ENCODE measurements at regions not wholly inside any gene's neighbourhood (a gene's known extent, or its start where the extent isn't known, plus 50 kb on each side); places are given as distances from the start of the nearest gene placed in this dataset.

DNA sequence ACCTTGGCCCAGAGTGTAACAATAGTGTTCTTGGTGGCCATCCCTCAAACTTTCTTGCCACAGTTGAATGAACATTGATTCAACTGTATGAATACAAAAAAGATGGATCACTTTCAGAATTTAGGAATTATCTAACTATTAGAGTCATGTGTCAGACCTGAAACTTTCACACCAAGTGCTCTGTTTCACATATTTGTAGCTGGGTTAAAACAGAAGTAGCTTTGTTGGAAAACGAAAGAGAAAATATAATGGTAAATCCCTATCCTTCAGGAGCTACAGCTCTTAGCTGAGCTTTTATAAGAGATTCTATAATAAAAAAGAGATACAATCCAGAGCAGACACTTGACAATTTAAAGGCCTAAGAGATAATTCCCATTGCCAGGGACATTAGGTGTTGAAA, 719.3 kb downstream of the JRKL start:
- Mint-ChIP-seq H3K27me3 (no peaks in the 10 kb centered on the region), H3K4me3 (no peak overlapping the region), H3K36me3 (ENCODE audit: low read depth) (no peaks in the 10 kb centered on the region), H3K27ac (no peak overlapping the region), H3K4me1 (ENCODE audit: low read depth) (no peaks in the 10 kb centered on the region), H3K9me3 (peaks cover 4% of the 10 kb centered on the region)

DNA sequence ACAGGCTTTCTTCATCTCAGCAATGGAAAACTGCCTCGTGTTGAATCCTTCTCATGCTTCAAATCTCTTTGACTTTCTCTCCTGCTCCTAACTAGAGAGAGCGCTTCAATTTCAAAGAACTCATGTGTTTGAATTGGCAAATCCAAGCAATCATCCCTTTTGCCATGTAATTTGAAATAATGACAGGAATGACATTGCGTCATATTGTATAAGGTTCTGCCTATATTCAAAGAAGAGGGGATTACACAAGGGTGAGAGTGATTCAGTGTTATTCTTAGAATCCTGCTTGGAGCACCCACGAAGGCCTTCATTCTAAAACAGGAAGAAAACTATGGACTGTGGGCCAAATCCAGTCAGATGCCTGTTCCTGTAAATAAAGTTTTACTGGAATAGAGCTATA, 720.6 kb downstream of the JRKL start:
- Mint-ChIP-seq H3K4me1 (ENCODE audit: low read depth) (no peaks in the 10 kb centered on the region), H3K27ac (no peak overlapping the region), H3K27me3 (no peaks in the 10 kb centered on the region)

DNA sequence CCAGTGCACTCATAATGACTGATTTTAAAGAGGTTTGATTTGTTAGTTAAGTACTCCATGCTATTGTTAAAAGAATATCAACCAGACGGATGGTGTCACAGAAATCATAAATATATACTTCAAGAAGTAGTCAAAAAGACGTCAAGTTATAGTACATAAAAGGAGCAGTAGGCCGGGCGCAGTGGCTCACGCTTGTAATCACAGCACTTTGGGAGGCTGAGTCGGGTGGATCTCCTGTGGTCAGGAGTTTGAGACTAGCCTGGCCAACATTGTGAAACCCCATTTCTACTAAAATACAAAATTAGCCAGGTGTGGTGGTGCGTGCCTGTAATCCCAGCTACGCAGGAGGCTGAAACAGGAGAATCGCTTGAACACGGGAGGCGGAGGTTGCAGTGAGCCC, 721.7 kb downstream of the JRKL start:
- H3K27me3 Mint-ChIP-seq: no peaks in the 10 kb centered on the region
- no peaks in the 10 kb centered on the region for H3K4me1 Mint-ChIP-seq (ENCODE audit: low read depth)
- no peak overlapping the region for H3K27ac Mint-ChIP-seq

More for the DNA sequence above, 720.6 kb downstream of the JRKL start:
- H3K4me3 Mint-ChIP-seq: no peak overlapping the region
- no peaks in the 10 kb centered on the region for H3K36me3 Mint-ChIP-seq (ENCODE audit: low read depth)
- H3K9me3 Mint-ChIP-seq: peaks cover 4% of the 10 kb centered on the region

DNA sequence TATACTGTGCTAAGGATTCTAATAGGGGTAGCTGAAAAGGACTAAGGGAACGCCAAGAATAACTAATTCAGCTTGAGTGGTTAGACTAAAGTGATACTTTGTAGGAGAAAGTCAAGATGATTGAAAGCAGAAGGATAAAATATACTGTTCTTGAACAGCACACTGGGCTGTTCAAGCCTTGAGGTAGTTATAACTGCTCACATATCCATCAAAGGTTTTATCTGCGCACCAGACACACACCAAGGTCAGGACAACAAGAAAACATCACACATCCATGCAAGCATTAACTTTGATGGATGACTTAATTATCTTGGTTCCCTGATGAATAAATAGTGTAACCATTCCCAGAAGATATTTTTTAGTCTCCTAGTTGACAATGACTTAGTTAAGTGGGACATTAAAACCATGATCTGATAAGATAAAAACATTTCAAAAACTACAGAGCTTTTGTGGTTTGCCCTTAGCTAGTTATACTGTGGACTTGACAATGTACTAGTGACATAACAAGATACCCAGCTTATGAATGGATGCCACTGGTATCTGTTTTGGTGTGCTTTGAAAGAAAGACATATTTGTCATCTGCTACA, 728.9 kb downstream of the JRKL start:
- Mint-ChIP-seq H3K27ac (no peak overlapping the region), H3K4me3 (no peak overlapping the region), H3K36me3 (ENCODE audit: low read depth) (no peaks in the 10 kb centered on the region), H3K9me3 (no peaks in the 10 kb centered on the region), H3K27me3 (no peaks in the 10 kb centered on the region), H3K4me1 (ENCODE audit: low read depth) (no peaks in the 10 kb centered on the region)

More for the DNA sequence above, 721.7 kb downstream of the JRKL start:
- no peaks in the 10 kb centered on the region for H3K36me3 Mint-ChIP-seq (ENCODE audit: low read depth)
- H3K9me3 Mint-ChIP-seq: peaks cover 4% of the 10 kb centered on the region
- no peak overlapping the region for H3K4me3 Mint-ChIP-seq

DNA sequence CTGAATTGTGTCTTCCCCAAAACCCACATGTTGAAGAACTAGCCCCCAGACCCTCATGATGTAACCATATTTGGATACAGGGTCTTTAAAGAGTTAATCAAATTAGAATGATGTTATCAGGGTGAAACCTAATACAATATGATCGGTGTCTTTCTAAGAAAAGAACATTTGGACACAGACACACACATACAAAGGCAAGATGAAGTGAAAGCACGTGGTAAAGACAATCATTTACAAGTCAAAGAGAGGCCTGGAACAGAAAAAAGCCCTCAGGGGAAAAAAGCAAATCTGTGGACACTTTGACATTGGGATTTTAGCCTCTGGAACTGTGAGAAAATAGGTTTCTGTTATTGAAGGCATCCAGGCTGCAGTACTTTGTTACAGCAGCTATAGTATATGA, 733.4 kb downstream of the JRKL start:
- peaks cover 4% of the 10 kb centered on the region for H3K9me3 Mint-ChIP-seq

DNA sequence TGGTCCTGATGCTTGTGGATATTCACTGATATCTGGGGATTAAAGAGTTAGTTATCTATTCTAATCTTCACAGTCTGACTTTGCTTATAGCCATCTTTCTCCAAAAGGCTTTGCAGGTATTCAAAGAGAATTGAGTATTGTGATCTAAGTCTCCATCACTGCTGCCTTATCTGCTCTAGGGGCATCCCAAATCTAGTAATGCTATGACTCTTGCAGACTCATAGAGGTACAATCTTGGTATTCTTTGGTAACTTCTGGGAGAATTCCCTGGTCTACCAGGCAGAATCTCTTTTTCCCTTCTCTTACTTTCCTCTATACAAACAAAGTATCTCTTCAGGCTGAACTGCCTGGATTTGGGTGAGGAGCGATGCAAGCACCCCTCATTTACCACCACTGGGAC, 746.3 kb downstream of the JRKL start:
- Mint-ChIP-seq H3K36me3 (ENCODE audit: low read depth) (no peaks in the 10 kb centered on the region), H3K27me3 (no peaks in the 10 kb centered on the region), H3K4me1 (ENCODE audit: low read depth) (no peaks in the 10 kb centered on the region), H3K9me3 (peaks cover 10% of the 10 kb centered on the region), H3K27ac (no peak overlapping the region), H3K4me3 (no peak overlapping the region)

More for the DNA sequence above, 733.4 kb downstream of the JRKL start:
- no peak overlapping the region for H3K27ac Mint-ChIP-seq
- no peaks in the 10 kb centered on the region for H3K27me3 Mint-ChIP-seq
- H3K4me3 Mint-ChIP-seq: no peak overlapping the region
- H3K36me3 Mint-ChIP-seq (ENCODE audit: low read depth): no peaks in the 10 kb centered on the region
- no peaks in the 10 kb centered on the region for H3K4me1 Mint-ChIP-seq (ENCODE audit: low read depth)

DNA sequence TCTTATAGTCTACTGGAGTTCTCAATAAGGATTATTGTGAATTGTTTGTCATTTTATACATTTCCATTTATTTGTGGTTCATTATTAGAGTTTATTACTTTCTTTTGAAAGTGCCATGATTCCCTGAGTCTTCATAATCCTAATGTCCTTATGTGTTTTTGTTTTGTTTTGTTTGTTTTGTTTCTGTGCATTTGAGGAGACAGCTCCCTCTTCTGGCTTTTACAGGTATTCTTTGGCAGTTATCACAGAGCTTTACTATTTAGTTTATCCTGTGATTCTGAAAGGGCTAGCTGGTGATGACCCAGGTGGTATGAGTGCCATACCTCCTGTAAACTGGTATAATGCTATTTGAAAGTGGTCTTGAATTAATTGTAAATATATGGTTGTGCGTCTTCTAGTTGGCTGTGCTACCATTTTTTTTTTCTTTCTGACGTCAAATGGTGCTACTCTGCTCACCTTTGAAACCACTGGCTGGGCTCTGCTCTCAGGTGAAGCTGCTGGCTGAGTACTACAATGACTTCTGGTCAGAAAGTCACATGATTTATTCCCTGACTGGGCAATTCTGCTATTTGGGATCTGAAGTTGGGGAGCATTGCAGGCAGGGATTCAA, 751.2 kb downstream of the JRKL start:
- Mint-ChIP-seq H3K27ac (no peak overlapping the region), H3K4me1 (ENCODE audit: low read depth) (no peaks in the 10 kb centered on the region), H3K36me3 (ENCODE audit: low read depth) (no peaks in the 10 kb centered on the region), H3K27me3 (no peaks in the 10 kb centered on the region), H3K4me3 (no peak overlapping the region), H3K9me3 (peaks cover 10% of the 10 kb centered on the region)

DNA sequence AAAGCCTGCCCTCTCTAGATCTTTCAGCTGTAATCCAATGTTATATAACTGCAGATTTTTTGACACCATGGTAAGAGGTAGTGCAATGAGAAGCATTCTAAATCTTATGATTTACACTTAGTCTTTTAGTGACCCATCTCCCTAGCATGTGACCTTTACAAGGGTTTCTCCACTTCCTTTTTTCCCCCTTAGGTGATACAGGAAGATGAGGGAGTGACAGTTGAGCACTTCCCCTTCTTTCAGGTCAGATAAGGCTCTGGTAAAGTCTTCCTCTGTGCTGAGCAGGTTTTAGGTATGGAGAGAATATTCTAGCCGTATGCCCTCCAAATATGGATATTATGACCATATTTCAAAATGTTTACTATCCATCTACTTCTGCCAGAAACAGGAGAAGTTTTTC, 753.6 kb downstream of the JRKL start:
- H3K36me3 Mint-ChIP-seq (ENCODE audit: low read depth): no peaks in the 10 kb centered on the region

DNA sequence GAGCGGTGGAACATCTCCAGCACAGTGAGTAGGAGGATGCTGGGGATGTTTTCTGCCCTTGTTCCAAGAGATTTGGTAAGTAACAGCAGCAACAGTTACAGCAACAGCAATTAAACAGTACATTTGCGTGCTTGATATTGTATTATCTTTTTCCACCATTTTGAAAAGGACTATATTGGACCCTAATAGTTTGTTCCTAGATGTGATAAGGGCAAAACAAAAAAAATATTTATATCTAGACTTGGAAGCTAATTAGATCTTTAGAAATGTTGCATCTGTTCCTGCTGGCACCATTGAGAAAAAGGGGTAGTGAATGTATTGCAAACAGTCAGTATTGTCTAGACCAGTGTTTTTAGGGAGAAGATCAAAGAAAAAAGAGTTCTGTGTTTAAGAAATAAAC, 759.9 kb downstream of the JRKL start:
- H3K27ac Mint-ChIP-seq: no peak overlapping the region
- no peaks in the 10 kb centered on the region for H3K36me3 Mint-ChIP-seq (ENCODE audit: low read depth)
- peaks cover 7% of the 10 kb centered on the region for H3K9me3 Mint-ChIP-seq
- no peaks in the 10 kb centered on the region for H3K27me3 Mint-ChIP-seq
- H3K4me1 Mint-ChIP-seq (ENCODE audit: low read depth): no peaks in the 10 kb centered on the region
- H3K4me3 Mint-ChIP-seq: no peak overlapping the region

More for the DNA sequence above, 753.6 kb downstream of the JRKL start:
- Mint-ChIP-seq H3K27ac (no peak overlapping the region), H3K4me1 (ENCODE audit: low read depth) (no peaks in the 10 kb centered on the region), H3K9me3 (peaks cover 10% of the 10 kb centered on the region), H3K27me3 (no peaks in the 10 kb centered on the region), H3K4me3 (no peak overlapping the region)

DNA sequence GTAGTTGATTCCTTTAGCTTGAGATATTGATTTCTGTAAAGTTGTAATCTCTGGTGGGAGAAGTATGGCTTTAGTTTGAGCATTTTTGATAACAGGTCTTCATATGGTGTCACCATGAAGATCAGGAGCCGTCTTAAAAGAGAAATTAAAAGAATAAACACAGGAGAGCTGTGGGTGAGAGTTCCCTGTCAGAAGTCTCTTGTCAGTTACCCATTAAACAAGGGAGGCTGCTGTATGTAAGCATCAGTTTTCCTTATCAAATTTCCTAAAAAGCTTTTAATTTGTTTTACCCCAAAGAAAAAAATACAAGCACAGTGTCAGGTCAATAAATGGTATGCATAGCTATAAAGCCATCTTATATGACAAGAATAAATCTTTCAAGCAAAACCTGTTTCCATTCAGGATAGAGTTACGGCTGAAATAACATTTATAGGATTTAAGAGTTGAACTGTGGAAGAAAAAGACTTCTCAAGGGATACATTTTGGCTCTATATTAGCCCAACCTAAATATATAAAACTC, 767.5 kb downstream of the JRKL start:
- peaks cover 7% of the 10 kb centered on the region for H3K9me3 Mint-ChIP-seq
- H3K27me3 Mint-ChIP-seq: no peaks in the 10 kb centered on the region
- H3K4me3 Mint-ChIP-seq: no peak overlapping the region
- no peaks in the 10 kb centered on the region for H3K36me3 Mint-ChIP-seq (ENCODE audit: low read depth)
- H3K27ac Mint-ChIP-seq: no peak overlapping the region
- no peaks in the 10 kb centered on the region for H3K4me1 Mint-ChIP-seq (ENCODE audit: low read depth)

DNA sequence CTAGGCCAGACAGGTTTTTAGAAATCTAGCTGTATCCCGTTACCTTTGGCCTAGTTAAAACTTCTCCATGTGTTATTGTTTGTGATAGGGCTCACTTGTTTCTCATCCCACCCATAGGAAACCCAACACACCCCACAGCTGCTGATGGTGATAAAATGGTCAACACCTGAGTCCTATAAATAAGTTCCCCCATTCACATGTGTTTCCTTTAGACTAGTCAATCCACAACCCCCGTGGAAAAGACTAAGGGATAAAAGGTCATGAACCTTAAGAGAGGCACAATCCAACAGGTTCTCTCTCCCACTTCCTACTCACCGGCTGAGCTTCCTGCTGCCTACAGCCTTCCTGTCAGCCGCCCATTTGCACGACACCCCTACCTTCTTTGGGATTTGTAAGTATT, 768.4 kb downstream of the JRKL start:
- H3K4me1 Mint-ChIP-seq (ENCODE audit: low read depth): no peaks in the 10 kb centered on the region
- no peak overlapping the region for H3K27ac Mint-ChIP-seq
- peaks cover 7% of the 10 kb centered on the region for H3K9me3 Mint-ChIP-seq
- no peak overlapping the region for H3K4me3 Mint-ChIP-seq
- no peaks in the 10 kb centered on the region for H3K27me3 Mint-ChIP-seq
- H3K36me3 Mint-ChIP-seq (ENCODE audit: low read depth): no peaks in the 10 kb centered on the region

DNA sequence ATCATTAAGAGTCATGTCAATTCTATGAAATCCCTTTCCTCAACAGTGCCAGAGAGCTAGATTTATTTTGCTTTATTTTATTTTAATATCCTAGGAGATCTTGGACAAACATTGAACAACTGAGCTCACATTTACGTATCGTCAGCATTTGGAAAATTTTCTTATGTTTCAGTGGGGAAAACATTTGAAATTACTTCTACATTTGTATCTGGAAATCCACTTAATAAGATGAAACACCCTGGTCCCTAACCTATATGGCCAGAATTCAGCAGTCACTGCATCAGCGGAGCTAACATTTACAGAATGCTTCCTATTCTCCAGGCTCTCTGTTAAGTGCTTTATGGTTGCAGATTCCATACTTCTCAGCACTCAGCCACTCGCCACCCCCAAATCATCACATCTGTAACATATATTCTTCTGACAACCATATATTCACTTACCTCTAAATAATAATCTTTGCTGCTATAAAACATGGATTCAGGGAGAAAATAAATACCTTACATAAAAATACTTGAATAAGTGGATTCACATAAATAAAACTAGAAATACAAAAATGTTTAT, 773.9 kb downstream of the JRKL start:
- Mint-ChIP-seq H3K27me3 (no peaks in the 10 kb centered on the region), H3K27ac (no peak overlapping the region), H3K4me3 (no peak overlapping the region), H3K36me3 (ENCODE audit: low read depth) (no peaks in the 10 kb centered on the region), H3K9me3 (peaks cover 9% of the 10 kb centered on the region), H3K4me1 (ENCODE audit: low read depth) (no peaks in the 10 kb centered on the region)

DNA sequence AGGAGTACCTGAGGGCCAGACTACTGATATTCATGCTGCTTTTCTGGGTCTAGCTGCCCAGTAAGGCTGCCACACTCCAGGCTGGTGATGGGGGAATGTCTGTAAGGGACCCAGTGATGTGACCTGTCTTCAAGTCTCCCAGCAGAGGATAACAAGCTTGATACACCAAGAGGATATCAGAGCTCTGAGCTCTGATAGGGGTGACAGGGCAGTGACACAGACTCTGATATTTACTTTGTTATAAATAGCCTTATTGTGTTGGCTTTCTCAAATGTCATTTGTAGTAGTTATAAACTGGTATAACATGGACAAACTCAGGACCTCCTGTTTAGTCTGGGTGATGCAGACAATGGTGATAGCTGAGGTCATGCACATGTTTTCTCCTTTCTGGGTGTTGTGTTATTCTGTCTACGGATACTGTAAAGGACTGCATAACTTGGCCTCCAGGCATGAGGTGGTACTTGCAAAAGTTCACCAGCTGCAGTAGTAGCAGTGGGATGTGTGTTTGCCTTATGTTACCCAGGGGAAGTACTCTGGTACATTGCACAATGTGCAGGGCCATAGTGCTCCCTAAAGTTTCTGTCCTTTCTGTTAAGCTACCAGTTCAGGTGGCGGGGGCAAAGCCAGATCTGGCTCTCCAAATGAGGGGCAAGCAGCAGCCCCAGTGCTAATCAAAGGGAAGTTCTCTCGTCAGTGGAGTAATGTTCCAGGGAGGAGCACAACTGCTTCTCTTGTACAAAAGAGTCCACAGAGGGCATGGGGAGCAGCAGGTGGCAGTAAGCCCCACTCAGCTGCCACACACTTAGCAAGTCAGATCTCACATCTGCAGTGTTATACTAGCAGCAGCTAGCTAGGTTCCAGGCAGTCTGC, 812.2 kb downstream of the JRKL start:
- H3K27ac Mint-ChIP-seq: no peak overlapping the region
- H3K9me3 Mint-ChIP-seq: no peaks in the 10 kb centered on the region
- no peaks in the 10 kb centered on the region for H3K27me3 Mint-ChIP-seq
- no peaks in the 10 kb centered on the region for H3K36me3 Mint-ChIP-seq (ENCODE audit: low read depth)
- no peak overlapping the region for H3K4me3 Mint-ChIP-seq
- H3K4me1 Mint-ChIP-seq (ENCODE audit: low read depth): no peaks in the 10 kb centered on the region

DNA sequence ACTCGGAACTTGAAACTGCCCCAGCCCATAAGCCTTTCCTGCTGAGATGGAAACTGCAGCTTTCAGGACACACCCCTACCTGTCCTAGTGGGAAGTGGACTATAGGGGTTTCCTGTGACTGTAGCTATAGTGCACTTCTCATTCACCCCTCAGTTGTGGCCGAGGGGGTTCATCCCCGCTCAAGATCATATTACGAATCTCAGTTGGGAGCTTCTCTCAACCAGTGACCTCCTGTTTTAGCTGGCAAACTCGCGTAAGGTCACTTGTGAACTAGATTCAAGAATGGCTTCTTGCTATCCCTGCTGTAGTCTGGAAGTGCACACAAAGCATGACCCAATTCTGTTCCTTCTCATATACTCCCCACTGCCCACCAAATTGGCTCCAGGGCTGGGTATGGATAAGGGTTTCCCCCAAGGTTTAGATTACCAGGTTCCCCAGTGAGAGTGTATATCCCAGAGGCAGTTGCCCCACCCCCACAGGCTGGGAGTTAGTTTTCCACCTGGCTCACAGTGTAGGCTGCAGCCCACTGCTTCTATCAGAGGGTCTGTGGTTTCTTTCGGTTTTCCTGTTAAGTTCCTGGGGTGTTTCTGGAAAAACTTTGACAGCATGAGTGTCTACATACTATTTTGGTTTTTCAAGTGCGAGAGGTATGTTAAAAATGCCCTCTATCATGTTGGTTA, 812.9 kb downstream of the JRKL start:
- Mint-ChIP-seq H3K4me3 (no peak overlapping the region), H3K36me3 (ENCODE audit: low read depth) (no peaks in the 10 kb centered on the region), H3K4me1 (ENCODE audit: low read depth) (no peaks in the 10 kb centered on the region), H3K9me3 (no peaks in the 10 kb centered on the region), H3K27ac (no peak overlapping the region), H3K27me3 (no peaks in the 10 kb centered on the region)
